ENCODE measurements at regions not wholly inside any gene's neighbourhood (a gene's known extent, or its start where the extent isn't known, plus 50 kb on each side); places are given as distances from the start of the nearest gene placed in this dataset.

- Histone ChIP-seq H3K9me3 (no peaks in the 10 kb centered on the region), H3K36me3 (no peaks in the 10 kb centered on the region), H3K27me3 (no peaks in the 10 kb centered on the region), H3K4me3 (no peak overlapping the region), H3K4me1 (no peaks in the 10 kb centered on the region), H3K27ac (no peak overlapping the region)
- TF ChIP-seq CTCF (IDR thresholded peaks at IDR 0.05), result no peak
- DNase-seq (no peak), ATAC-seq (no peak)
- intact Hi-C loops (cut with DNase I), result no loop called here
These were observed 159.3 kb downstream of the PTPN20 start for GRCh38 chr10:47070541-47070940.

GRCh38 chr10:47071891-47072290 is 160.7 kb downstream of the PTPN20 start:
- Histone ChIP-seq H3K4me1 (no peaks in the 10 kb centered on the region), H3K9me3 (no peaks in the 10 kb centered on the region), H3K36me3 (no peaks in the 10 kb centered on the region), H3K27ac (no peak overlapping the region), H3K27me3 (no peaks in the 10 kb centered on the region), H3K4me3 (no peak overlapping the region)
- intact Hi-C loops (cut with DNase I), result no loop called here
- DNase-seq (no peak), ATAC-seq (no peak)
- TF ChIP-seq CTCF (IDR thresholded peaks at IDR 0.05), result no peak

- Histone ChIP-seq H3K4me3 (no peak overlapping the region), H3K9me3 (no peaks in the 10 kb centered on the region), H3K36me3 (no peaks in the 10 kb centered on the region), H3K4me1 (no peaks in the 10 kb centered on the region), H3K27ac (no peak overlapping the region), H3K27me3 (no peaks in the 10 kb centered on the region)
- no peak for ATAC-seq
- DNase-seq, result no peak
- TF ChIP-seq CTCF (IDR thresholded peaks at IDR 0.05), result no peak
- intact Hi-C loops (cut with DNase I), result no loop called here
These were observed 162.7 kb downstream of the PTPN20 start for GRCh38 chr10:47073967-47074366.

- H3K4me3 ChIP-seq, result no peak overlapping the region
- no peak overlapping the region for H3K27ac ChIP-seq
- no peaks in the 10 kb centered on the region for H3K9me3 ChIP-seq
- DNase-seq (no peak), ATAC-seq (no peak)
- H3K36me3 ChIP-seq, result no peaks in the 10 kb centered on the region
- no peaks in the 10 kb centered on the region for H3K27me3 ChIP-seq
- TF ChIP-seq CTCF (IDR thresholded peaks at IDR 0.05), result no peak
- H3K4me1 ChIP-seq, result no peaks in the 10 kb centered on the region
- intact Hi-C loops (cut with DNase I), result no loop called here
These were observed 165.7 kb downstream of the PTPN20 start for GRCh38 chr10:47076949-47077361.

GRCh38 chr10:47077386-47077785 is 166.2 kb downstream of the PTPN20 start:
- intact Hi-C loops (cut with DNase I), result no loop called here
- Histone ChIP-seq H3K9me3 (no peaks in the 10 kb centered on the region), H3K4me1 (no peaks in the 10 kb centered on the region), H3K4me3 (no peak overlapping the region), H3K27ac (no peak overlapping the region), H3K36me3 (no peaks in the 10 kb centered on the region), H3K27me3 (no peaks in the 10 kb centered on the region)
- ATAC-seq (no peak), DNase-seq (no peak)
- TF ChIP-seq CTCF (IDR thresholded peaks at IDR 0.05), result no peak

- DNase-seq (no peak), ATAC-seq (no peak)
- Histone ChIP-seq H3K4me3 (no peak overlapping the region), H3K36me3 (no peaks in the 10 kb centered on the region), H3K9me3 (no peaks in the 10 kb centered on the region), H3K4me1 (no peaks in the 10 kb centered on the region), H3K27me3 (no peaks in the 10 kb centered on the region), H3K27ac (no peak overlapping the region)
- no peak for TF ChIP-seq CTCF (IDR thresholded peaks at IDR 0.05)
- intact Hi-C loops (cut with DNase I), result no loop called here
These were observed 166.7 kb downstream of the PTPN20 start for GRCh38 chr10:47077941-47078340.

Data from upper lobe of right lung (tissue), 1 donor.